ENCODE measurements at regions not wholly inside any gene's neighbourhood (a gene's known extent, or its start where the extent isn't known, plus 50 kb on each side); places are given as distances from the start of the nearest gene placed in this dataset.

- Histone ChIP-seq H3K9me3 (replicated peaks in 1 of 2; ENCODE audit: control insufficient read depth in 2 of 2, insufficient read depth in 1 of 2, low read depth in 1 of 2, low read length in 2 of 2) (no peaks in the 10 kb centered on the region), H3K27me3 (ENCODE audit: control insufficient read depth in 3 of 3, insufficient read depth in 3 of 3, low read depth in 1 of 3, low read length in 3 of 3) (peaks cover 5 to 38% (median 27%) of the 10 kb centered on the region in 3 experiments), H2AFZ (ENCODE audit: low read length) (no peak overlapping the region), H3K9ac (ENCODE audit: low read depth, low read length, poor library complexity) (no peak overlapping the region), H3K27ac (replicated peaks; ENCODE audit: low read length) (no peak overlapping the region), H3K4me3 (ENCODE audit: low read length in 2 of 2) (no peak overlapping the region), H4K8ac (ENCODE audit: low read depth, low read length) (no peak overlapping the region), H3K18ac (ENCODE audit: low read length) (no peak overlapping the region), H3K4ac (ENCODE audit: low read length) (no peak overlapping the region), H4K91ac (ENCODE audit: low read depth, low read length, poor library complexity) (no peak overlapping the region), H2BK15ac (ENCODE audit: low read length) (no peak overlapping the region), H3K23ac (ENCODE audit: low read depth, low read length, poor library complexity) (no peak overlapping the region), H3K4me1 (ENCODE audit: control insufficient read depth in 2 of 2, insufficient read depth in 1 of 2, low read depth in 1 of 2, low read length in 2 of 2) (no peaks in the 10 kb centered on the region), H2BK5ac (ENCODE audit: low read length) (no peak overlapping the region), H3K36me3 (replicated peaks in 1 of 2; ENCODE audit: control insufficient read depth in 2 of 2, insufficient read depth in 2 of 2, low read length in 2 of 2) (no peaks in the 10 kb centered on the region), H3K14ac (ENCODE audit: low read length) (no peak overlapping the region), H2BK12ac (ENCODE audit: low read length) (no peak overlapping the region), H3K79me1 (ENCODE audit: low read depth, low read length) (no peaks in the 10 kb centered on the region), H2AK5ac (ENCODE audit: low read depth, low read length) (no peak overlapping the region), H2BK120ac (ENCODE audit: low read depth, low read length) (no peak overlapping the region), H3K4me2 (ENCODE audit: insufficient read depth, low read length, poor library complexity, severe bottlenecking) (no peak overlapping the region)
- WGBS, 2 donors (ENCODE audit: extremely low coverage in 2 of 2, insufficient read length in 2 of 2, insufficient replicate concordance in 1 of 2): no CpG with 5 or more reads among the region's 4 CpGs
- DNase-seq (ENCODE audit: low spot score): no peak
Measured at GRCh38 chr6:29884261-29884660, 56.6 kb downstream of the HLA-G start.

- no peak overlapping the region for H2BK15ac ChIP-seq (ENCODE audit: low read length)
- no peak overlapping the region for H3K27ac ChIP-seq (replicated peaks; ENCODE audit: low read length)
- no peak overlapping the region for H3K4me3 ChIP-seq (ENCODE audit: low read length in 2 of 2)
- H2AK5ac ChIP-seq (ENCODE audit: low read depth, low read length): no peak overlapping the region
- no peak overlapping the region for H3K4ac ChIP-seq (ENCODE audit: low read length)
- no peaks in the 10 kb centered on the region for H3K79me1 ChIP-seq (ENCODE audit: low read depth, low read length)
- DNase-seq (ENCODE audit: low spot score): no peak
- H3K9me3 ChIP-seq (replicated peaks in 1 of 2; ENCODE audit: control insufficient read depth in 2 of 2, insufficient read depth in 1 of 2, low read depth in 1 of 2, low read length in 2 of 2): no peaks in the 10 kb centered on the region
- H4K8ac ChIP-seq (ENCODE audit: low read depth, low read length): no peak overlapping the region
- WGBS, 2 donors (ENCODE audit: extremely low coverage in 2 of 2, insufficient read length in 2 of 2, insufficient replicate concordance in 1 of 2): no CpG with 5 or more reads among the region's 5 CpGs
- no peak overlapping the region for H3K14ac ChIP-seq (ENCODE audit: low read length)
- no peaks in the 10 kb centered on the region for H3K36me3 ChIP-seq (replicated peaks in 1 of 2; ENCODE audit: control insufficient read depth in 2 of 2, insufficient read depth in 2 of 2, low read length in 2 of 2)
- H3K9ac ChIP-seq (ENCODE audit: low read depth, low read length, poor library complexity): no peak overlapping the region
- peaks cover 5 to 55% (median 33%) of the 10 kb centered on the region in 3 experiments for H3K27me3 ChIP-seq (ENCODE audit: control insufficient read depth in 3 of 3, insufficient read depth in 3 of 3, low read depth in 1 of 3, low read length in 3 of 3)
- no peak overlapping the region for H2BK12ac ChIP-seq (ENCODE audit: low read length)
- H2BK5ac ChIP-seq (ENCODE audit: low read length): no peak overlapping the region
- H2BK120ac ChIP-seq (ENCODE audit: low read depth, low read length): no peak overlapping the region
- no peak overlapping the region for H4K91ac ChIP-seq (ENCODE audit: low read depth, low read length, poor library complexity)
- no peak overlapping the region for H3K4me2 ChIP-seq (ENCODE audit: insufficient read depth, low read length, poor library complexity, severe bottlenecking)
- no peak overlapping the region for H2AFZ ChIP-seq (ENCODE audit: low read length)
- no peaks in the 10 kb centered on the region for H3K4me1 ChIP-seq (ENCODE audit: control insufficient read depth in 2 of 2, insufficient read depth in 1 of 2, low read depth in 1 of 2, low read length in 2 of 2)
- H3K23ac ChIP-seq (ENCODE audit: low read depth, low read length, poor library complexity): no peak overlapping the region
- no peak overlapping the region for H3K18ac ChIP-seq (ENCODE audit: low read length)
Measured at GRCh38 chr6:29886701-29887100, 55.6 kb upstream of the HLA-A start.

- Histone ChIP-seq H2BK120ac (ENCODE audit: low read depth, low read length) (no peak overlapping the region), H4K91ac (ENCODE audit: low read depth, low read length, poor library complexity) (no peak overlapping the region), H3K27me3 (ENCODE audit: control insufficient read depth in 3 of 3, insufficient read depth in 3 of 3, low read depth in 1 of 3, low read length in 3 of 3) (peaks cover 5 to 61% (median 33%) of the 10 kb centered on the region in 3 experiments), H2AFZ (ENCODE audit: low read length) (peak overlapping the region; percentile 81), H3K4me3 (ENCODE audit: low read length in 2 of 2) (peak overlapping the region in 1 of 2 donors; percentile 73), H3K4me2 (ENCODE audit: insufficient read depth, low read length, poor library complexity, severe bottlenecking) (peak overlapping the region; percentile 75), H2AK5ac (ENCODE audit: low read depth, low read length) (no peak overlapping the region), H2BK15ac (ENCODE audit: low read length) (no peak overlapping the region), H3K9me3 (replicated peaks in 1 of 2; ENCODE audit: control insufficient read depth in 2 of 2, insufficient read depth in 1 of 2, low read depth in 1 of 2, low read length in 2 of 2) (no peaks in the 10 kb centered on the region), H3K14ac (ENCODE audit: low read length) (no peak overlapping the region), H3K4ac (ENCODE audit: low read length) (no peak overlapping the region), H3K79me1 (ENCODE audit: low read depth, low read length) (no peaks in the 10 kb centered on the region), H3K4me1 (ENCODE audit: control insufficient read depth in 2 of 2, insufficient read depth in 1 of 2, low read depth in 1 of 2, low read length in 2 of 2) (no peaks in the 10 kb centered on the region), H3K9ac (ENCODE audit: low read depth, low read length, poor library complexity) (no peak overlapping the region), H2BK12ac (ENCODE audit: low read length) (peak overlapping the region; percentile 41), H2BK5ac (ENCODE audit: low read length) (no peak overlapping the region), H3K36me3 (replicated peaks in 1 of 2; ENCODE audit: control insufficient read depth in 2 of 2, insufficient read depth in 2 of 2, low read length in 2 of 2) (no peaks in the 10 kb centered on the region), H3K18ac (ENCODE audit: low read length) (peak overlapping the region; percentile 87), H3K23ac (ENCODE audit: low read depth, low read length, poor library complexity) (peak overlapping the region; percentile 43), H4K8ac (ENCODE audit: low read depth, low read length) (no peak overlapping the region), H3K27ac (replicated peaks; ENCODE audit: low read length) (no peak overlapping the region)
- WGBS, 2 donors (ENCODE audit: extremely low coverage in 2 of 2, insufficient read length in 2 of 2, insufficient replicate concordance in 1 of 2): no CpG with 5 or more reads among the region's 28 CpGs
- DNase-seq (ENCODE audit: low spot score): peak; percentile 4
Measured at GRCh38 chr6:29887330-29887818, 55.0 kb upstream of the HLA-A start.

GRCh38 chr6:29887819-29888776, 54.2 kb upstream of the HLA-A start:
- no peak overlapping the region for H2BK5ac ChIP-seq (ENCODE audit: low read length)

More at GRCh38 chr6:29887819-29888776, 54.2 kb upstream of the HLA-A start:
- no peaks in the 10 kb centered on the region for H3K9me3 ChIP-seq (replicated peaks in 1 of 2; ENCODE audit: control insufficient read depth in 2 of 2, insufficient read depth in 1 of 2, low read depth in 1 of 2, low read length in 2 of 2)
- no peaks in the 10 kb centered on the region for H3K4me1 ChIP-seq (ENCODE audit: control insufficient read depth in 2 of 2, insufficient read depth in 1 of 2, low read depth in 1 of 2, low read length in 2 of 2)
- peak overlapping the region; percentile 8 for H3K14ac ChIP-seq (ENCODE audit: low read length)
- H2BK12ac ChIP-seq (ENCODE audit: low read length): peak overlapping the region; percentile 41
- peak overlapping the region; percentile 81 for H2AFZ ChIP-seq (ENCODE audit: low read length)
- H3K23ac ChIP-seq (ENCODE audit: low read depth, low read length, poor library complexity): peak overlapping the region; percentile 43
- H4K91ac ChIP-seq (ENCODE audit: low read depth, low read length, poor library complexity): no peak overlapping the region
- H3K36me3 ChIP-seq (replicated peaks in 1 of 2; ENCODE audit: control insufficient read depth in 2 of 2, insufficient read depth in 2 of 2, low read length in 2 of 2): no peaks in the 10 kb centered on the region
- H2AK5ac ChIP-seq (ENCODE audit: low read depth, low read length): no peak overlapping the region
- H3K4me3 ChIP-seq (ENCODE audit: low read length in 2 of 2): peak overlapping the region; percentile 31 to 73
- peak; percentile 9 for DNase-seq (ENCODE audit: low spot score)
- peak overlapping the region; percentile 70 for H3K9ac ChIP-seq (ENCODE audit: low read depth, low read length, poor library complexity)
- WGBS, 2 donors (ENCODE audit: extremely low coverage in 2 of 2, insufficient read length in 2 of 2, insufficient replicate concordance in 1 of 2): no CpG with 5 or more reads among the region's 101 CpGs
- no peak overlapping the region for H2BK15ac ChIP-seq (ENCODE audit: low read length)
- no peaks in the 10 kb centered on the region for H3K79me1 ChIP-seq (ENCODE audit: low read depth, low read length)
- no peak overlapping the region for H3K4ac ChIP-seq (ENCODE audit: low read length)
- no peak overlapping the region for H3K27ac ChIP-seq (replicated peaks; ENCODE audit: low read length)
- H3K4me2 ChIP-seq (ENCODE audit: insufficient read depth, low read length, poor library complexity, severe bottlenecking): peak overlapping the region; percentile 75
- no peak overlapping the region for H4K8ac ChIP-seq (ENCODE audit: low read depth, low read length)
- peak overlapping the region; percentile 87 for H3K18ac ChIP-seq (ENCODE audit: low read length)
- no peak overlapping the region for H2BK120ac ChIP-seq (ENCODE audit: low read depth, low read length)
- peaks cover 5 to 66% (median 33%) of the 10 kb centered on the region in 3 experiments for H3K27me3 ChIP-seq (ENCODE audit: control insufficient read depth in 3 of 3, insufficient read depth in 3 of 3, low read depth in 1 of 3, low read length in 3 of 3)
